ENCODE measurements at regions not wholly inside any gene's neighbourhood (a gene's known extent, or its start where the extent isn't known, plus 50 kb on each side); places are given as distances from the start of the nearest gene placed in this dataset.

- TF ChIP-seq, protein P1, sequence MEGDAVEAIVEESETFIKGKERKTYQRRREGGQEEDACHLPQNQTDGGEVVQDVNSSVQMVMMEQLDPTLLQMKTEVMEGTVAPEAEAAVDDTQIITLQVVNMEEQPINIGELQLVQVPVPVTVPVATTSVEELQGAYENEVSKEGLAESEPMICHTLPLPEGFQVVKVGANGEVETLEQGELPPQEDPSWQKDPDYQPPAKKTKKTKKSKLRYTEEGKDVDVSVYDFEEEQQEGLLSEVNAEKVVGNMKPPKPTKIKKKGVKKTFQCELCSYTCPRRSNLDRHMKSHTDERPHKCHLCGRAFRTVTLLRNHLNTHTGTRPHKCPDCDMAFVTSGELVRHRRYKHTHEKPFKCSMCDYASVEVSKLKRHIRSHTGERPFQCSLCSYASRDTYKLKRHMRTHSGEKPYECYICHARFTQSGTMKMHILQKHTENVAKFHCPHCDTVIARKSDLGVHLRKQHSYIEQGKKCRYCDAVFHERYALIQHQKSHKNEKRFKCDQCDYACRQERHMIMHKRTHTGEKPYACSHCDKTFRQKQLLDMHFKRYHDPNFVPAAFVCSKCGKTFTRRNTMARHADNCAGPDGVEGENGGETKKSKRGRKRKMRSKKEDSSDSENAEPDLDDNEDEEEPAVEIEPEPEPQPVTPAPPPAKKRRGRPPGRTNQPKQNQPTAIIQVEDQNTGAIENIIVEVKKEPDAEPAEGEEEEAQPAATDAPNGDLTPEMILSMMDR (IDR thresholded peaks at IDR 0.05): no peak
- TF ChIP-seq POLR2A (IDR thresholded peaks at IDR 0.05): no peak
Measured at GRCh38 chr9:134987376-134987775, 69.7 kb upstream of the FCN1 start.

All from testis (tissue), 2 donors.